ENCODE measurements at regions not wholly inside any gene's neighbourhood (a gene's known extent, or its start where the extent isn't known, plus 50 kb on each side); places are given as distances from the start of the nearest gene placed in this dataset.

DNA sequence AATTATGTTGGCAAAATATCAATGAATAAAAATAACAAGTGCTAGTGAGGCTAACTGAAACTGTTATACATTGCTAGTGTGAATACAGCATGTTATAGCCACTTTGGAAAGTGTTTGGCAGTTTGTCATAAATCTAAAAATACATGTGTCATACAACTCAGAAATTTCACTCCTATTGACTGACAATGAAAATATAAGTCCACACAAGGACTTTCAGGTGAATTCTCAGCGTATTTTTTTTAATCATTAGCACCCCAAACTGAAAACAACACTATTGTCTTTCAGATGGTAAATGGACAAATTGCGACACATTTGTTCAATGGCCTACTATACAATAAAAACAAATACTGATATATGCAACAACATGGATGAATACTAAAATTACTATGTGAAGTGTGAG lies 884.8 kb downstream of the TRIB2 start:
- Histone ChIP-seq H3K36me3 (no peaks in the 10 kb centered on the region), H3K79me2 (ENCODE audit: low read depth) (no peaks in the 10 kb centered on the region), H3F3A (ENCODE audit: low read depth) (no peaks in the 10 kb centered on the region), H3K4me2 (no peak overlapping the region), H3K4me1 (no peaks in the 10 kb centered on the region), H3K9ac (no peak overlapping the region), H3K4me3 (no peak overlapping the region), H3K27ac (no peak overlapping the region), H3K27me3 (no peaks in the 10 kb centered on the region), H4K20me1 (ENCODE audit: low read depth) (no peaks in the 10 kb centered on the region), H2AFZ (replicated peaks) (no peak overlapping the region), H3K9me3 (ENCODE audit: low read depth) (peaks cover 9% of the 10 kb centered on the region)
- no peaks in the 10 kb centered on the region for H3K4me1 Mint-ChIP-seq
- no peaks in the 10 kb centered on the region for H3K9me3 Mint-ChIP-seq
- H3K27ac Mint-ChIP-seq: no peak overlapping the region
- H3K27me3 Mint-ChIP-seq (ENCODE audit: insufficient read depth, low read depth): no peaks in the 10 kb centered on the region
- TF ChIP-seq, protein P1, sequence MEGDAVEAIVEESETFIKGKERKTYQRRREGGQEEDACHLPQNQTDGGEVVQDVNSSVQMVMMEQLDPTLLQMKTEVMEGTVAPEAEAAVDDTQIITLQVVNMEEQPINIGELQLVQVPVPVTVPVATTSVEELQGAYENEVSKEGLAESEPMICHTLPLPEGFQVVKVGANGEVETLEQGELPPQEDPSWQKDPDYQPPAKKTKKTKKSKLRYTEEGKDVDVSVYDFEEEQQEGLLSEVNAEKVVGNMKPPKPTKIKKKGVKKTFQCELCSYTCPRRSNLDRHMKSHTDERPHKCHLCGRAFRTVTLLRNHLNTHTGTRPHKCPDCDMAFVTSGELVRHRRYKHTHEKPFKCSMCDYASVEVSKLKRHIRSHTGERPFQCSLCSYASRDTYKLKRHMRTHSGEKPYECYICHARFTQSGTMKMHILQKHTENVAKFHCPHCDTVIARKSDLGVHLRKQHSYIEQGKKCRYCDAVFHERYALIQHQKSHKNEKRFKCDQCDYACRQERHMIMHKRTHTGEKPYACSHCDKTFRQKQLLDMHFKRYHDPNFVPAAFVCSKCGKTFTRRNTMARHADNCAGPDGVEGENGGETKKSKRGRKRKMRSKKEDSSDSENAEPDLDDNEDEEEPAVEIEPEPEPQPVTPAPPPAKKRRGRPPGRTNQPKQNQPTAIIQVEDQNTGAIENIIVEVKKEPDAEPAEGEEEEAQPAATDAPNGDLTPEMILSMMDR (IDR thresholded peaks at IDR 0.05): no peak
- TF ChIP-seq EZH2 (IDR thresholded peaks at IDR 0.05): no peak
- no peak for TF ChIP-seq EZH2phosphoT487 (IDR thresholded peaks at IDR 0.05)
- H3K4me3 Mint-ChIP-seq: no peak overlapping the region
- no peaks in the 10 kb centered on the region for H3K36me3 Mint-ChIP-seq
- no peak for DNase-seq (ENCODE audit: low spot score)

DNA sequence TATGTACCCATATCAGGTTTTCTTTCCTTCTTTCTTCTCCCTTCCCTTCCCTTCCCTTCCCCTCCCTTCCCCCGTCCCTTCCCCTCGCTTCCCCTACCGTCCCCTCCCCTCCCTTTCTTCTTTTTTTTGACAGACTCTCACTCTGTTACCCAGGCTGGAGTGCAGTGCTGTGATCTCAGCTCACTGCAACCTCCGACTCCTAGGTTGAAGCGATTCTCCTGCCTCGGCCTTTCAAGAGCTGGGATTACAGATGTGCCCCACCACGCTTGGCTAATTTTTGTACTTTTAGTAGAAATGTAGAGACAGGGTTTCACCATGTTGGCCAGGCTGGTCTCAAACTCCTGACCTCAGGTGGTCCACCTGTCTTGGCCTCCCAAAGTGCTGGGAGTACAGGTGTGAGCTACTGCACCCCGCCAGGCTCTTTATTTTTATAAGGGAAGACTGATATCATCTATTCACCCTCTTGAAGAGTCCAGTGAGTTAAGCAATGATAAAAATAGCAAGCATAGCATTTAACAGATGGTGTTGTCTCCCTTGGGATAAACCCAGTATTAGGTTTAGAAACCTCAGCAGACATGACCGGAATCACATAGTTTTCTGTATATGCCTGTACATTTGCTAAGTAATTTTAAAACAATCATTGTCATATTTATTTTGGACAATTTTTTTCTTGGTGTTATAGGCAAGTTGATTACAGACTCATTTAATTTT lies 888.4 kb downstream of the TRIB2 start:
- Histone ChIP-seq H3K79me2 (ENCODE audit: low read depth) (no peaks in the 10 kb centered on the region), H3K4me2 (no peak overlapping the region), H3K9me3 (ENCODE audit: low read depth) (peaks cover 15% of the 10 kb centered on the region), H3K36me3 (no peaks in the 10 kb centered on the region), H3K9ac (no peak overlapping the region), H2AFZ (replicated peaks) (no peak overlapping the region), H3K4me1 (no peaks in the 10 kb centered on the region), H3K27me3 (no peaks in the 10 kb centered on the region), H4K20me1 (ENCODE audit: low read depth) (no peaks in the 10 kb centered on the region), H3K27ac (no peak overlapping the region), H3F3A (ENCODE audit: low read depth) (no peaks in the 10 kb centered on the region), H3K4me3 (no peak overlapping the region)
- Mint-ChIP-seq H3K27me3 (ENCODE audit: insufficient read depth, low read depth) (no peaks in the 10 kb centered on the region), H3K4me3 (no peak overlapping the region), H3K36me3 (no peaks in the 10 kb centered on the region), H3K9me3 (no peaks in the 10 kb centered on the region), H3K27ac (no peak overlapping the region), H3K4me1 (no peaks in the 10 kb centered on the region)
- no peak for DNase-seq (ENCODE audit: low spot score)
- TF ChIP-seq, protein P1 (IDR thresholded peaks at IDR 0.05): no peak

DNA sequence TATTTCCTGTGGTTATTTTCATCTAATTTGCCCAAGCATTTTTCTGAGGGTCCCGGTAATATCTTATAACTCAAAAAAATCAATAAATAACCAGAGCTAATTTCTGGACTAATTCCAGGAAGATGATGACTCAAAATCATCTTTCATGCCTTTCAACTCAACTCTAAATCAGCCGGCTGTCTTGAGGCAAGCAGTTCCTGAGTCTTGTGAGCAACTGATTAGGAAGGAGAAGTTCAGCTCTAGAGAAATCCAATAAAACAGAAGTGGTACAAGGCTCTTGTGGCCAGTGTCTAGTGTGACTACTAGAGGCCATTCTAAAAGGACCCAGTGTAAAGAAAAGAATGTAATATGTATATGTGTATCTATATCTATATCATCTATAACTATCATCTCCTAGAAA lies 890.4 kb downstream of the TRIB2 start:
- Mint-ChIP-seq H3K36me3 (no peaks in the 10 kb centered on the region), H3K27ac (no peak overlapping the region), H3K27me3 (ENCODE audit: insufficient read depth, low read depth) (no peaks in the 10 kb centered on the region), H3K9me3 (no peaks in the 10 kb centered on the region), H3K4me3 (no peak overlapping the region), H3K4me1 (peaks cover 5% of the 10 kb centered on the region)
- Histone ChIP-seq H4K20me1 (ENCODE audit: low read depth) (no peaks in the 10 kb centered on the region), H3F3A (ENCODE audit: low read depth) (no peaks in the 10 kb centered on the region), H3K9me3 (ENCODE audit: low read depth) (peaks cover 14% of the 10 kb centered on the region), H2AFZ (replicated peaks) (no peak overlapping the region), H3K27me3 (no peaks in the 10 kb centered on the region), H3K79me2 (ENCODE audit: low read depth) (no peaks in the 10 kb centered on the region), H3K4me3 (no peak overlapping the region), H3K36me3 (no peaks in the 10 kb centered on the region), H3K4me1 (no peaks in the 10 kb centered on the region), H3K9ac (no peak overlapping the region), H3K27ac (no peak overlapping the region), H3K4me2 (no peak overlapping the region)
- no peak for DNase-seq (ENCODE audit: low spot score)
- TF ChIP-seq EZH2phosphoT487 (IDR thresholded peaks at IDR 0.05): no peak
- TF ChIP-seq, protein P1 (IDR thresholded peaks at IDR 0.05): no peak
- TF ChIP-seq EZH2 (IDR thresholded peaks at IDR 0.05): no peak
